Fibroblast of skin of right quadriceps (primary cell): ENCODE measurements at regions not wholly inside any gene's neighbourhood (a gene's known extent, or its start where the extent isn't known, plus 50 kb on each side); places are given as distances from the start of the nearest gene placed in this dataset.
"Not testable (repeated sequence)": the region's sequence is repeated elsewhere in the genome, so short reads cannot be mapped to it uniquely, and the experiment has no call there.

Experiments used
- DNase-seq: peaks from one replicate; pipeline ENCODE4 v3.0.0-alpha.2; 2013

DNA sequence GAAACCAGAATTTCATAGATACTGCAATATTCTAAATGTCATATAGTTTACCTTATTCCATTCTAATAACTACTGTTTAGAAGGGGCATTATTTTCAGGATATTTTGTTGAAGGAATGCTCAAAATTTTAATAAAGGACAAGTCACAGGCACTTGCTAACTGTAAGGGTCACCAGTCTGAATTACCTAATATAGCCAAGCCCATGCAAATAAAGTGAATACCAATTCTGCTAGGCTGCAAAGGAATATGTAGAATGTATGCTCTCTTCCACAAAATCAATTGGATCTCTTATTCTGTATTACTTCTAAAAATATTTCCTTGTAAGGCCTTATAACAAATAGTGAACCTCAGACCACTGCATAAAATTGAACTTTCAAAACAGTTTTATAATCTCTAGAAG is 52.3 kb upstream of the FAT4 start:
- no peak for DNase-seq

DNA sequence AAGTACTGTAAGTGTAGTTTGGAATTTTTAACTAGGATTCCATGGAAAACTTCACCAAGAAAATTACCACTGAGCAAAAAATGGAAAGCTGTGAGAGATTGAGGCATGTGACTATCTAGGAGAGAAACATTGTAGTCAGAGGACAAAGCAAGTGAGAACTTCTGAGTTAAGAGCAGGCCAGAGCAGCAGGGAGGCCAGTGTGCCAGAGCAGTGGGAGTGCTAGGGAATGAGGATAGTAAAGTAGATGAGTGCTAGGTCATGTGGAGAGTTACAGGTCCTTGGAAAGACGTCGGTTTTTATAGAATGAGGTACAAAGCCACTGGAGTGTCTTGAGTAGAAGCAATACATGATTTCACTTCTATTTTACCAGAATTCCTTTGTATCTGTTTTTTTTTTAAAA is 52.7 kb upstream of the FAT4 start:
- no peak for DNase-seq

- DNase-seq, result peak; percentile 50
Observed at GRCh38 chr4:125254106-125254505, 60.6 kb upstream of the FAT4 start.

GRCh38 chr4:125244848-125245450 is 69.8 kb upstream of the FAT4 start:
- DNase-seq, result peak; percentile 28

- DNase-seq, result peak; percentile 7
Observed at GRCh38 chr4:125243789-125244397, 70.9 kb upstream of the FAT4 start.

DNA sequence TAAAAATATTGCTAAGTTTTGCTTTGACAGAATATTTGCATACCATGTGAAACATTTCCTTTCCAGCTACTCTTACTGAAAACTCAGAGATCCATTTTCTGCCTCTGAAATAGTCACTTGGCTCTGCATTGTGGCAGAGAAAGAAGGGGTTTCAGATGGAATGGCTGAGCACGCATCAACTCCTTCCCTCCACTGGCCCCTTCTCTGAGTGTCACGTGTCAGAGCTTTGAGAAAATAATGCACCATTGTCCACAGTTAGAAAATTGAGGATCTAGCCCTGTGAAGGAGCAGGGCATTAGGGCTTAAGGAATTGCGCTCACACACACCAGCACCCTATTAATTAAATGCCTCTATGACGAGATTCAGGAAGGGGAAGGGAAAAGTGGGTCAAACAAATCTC is 78.8 kb upstream of the FAT4 start:
- DNase-seq, result no peak

- DNase-seq, result no peak
Observed at GRCh38 chr4:125231661-125232060, 83.1 kb upstream of the FAT4 start.

DNA sequence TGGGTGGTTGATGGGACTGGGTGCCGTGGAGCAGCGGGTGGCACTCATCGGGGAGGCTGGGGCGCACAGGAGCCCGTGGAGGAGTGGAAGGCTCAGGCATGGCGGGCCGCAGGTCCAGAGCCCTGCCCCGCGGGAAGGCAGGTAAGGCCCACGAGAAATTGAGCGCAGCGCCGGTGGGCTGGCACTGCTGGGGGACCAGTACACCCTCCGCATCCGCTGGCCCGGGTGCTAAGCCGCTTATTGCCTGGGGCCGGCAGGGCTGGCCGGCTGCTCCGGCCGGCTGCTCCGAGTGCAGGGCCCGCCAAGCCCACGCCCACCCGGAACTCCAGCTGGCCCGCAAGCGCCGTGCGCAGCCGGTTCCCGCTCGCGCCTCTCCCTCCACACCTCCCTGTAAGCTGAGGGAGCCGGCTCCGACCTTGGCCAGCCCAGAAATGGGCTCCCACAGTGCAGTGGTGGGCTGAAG is 85.1 kb upstream of the FAT4 start:
- no peak for DNase-seq

- no peak for DNase-seq
Observed at GRCh38 chr4:125225806-125226205, 88.9 kb upstream of the FAT4 start.

GRCh38 chr4:125200556-125200955 is 114.2 kb upstream of the FAT4 start:
- DNase-seq, result no peak

- peak; percentile 46 for DNase-seq
Observed at GRCh38 chr4:125198916-125199315, 115.8 kb upstream of the FAT4 start.

- DNase-seq, result not testable (repeated sequence)
Observed at GRCh38 chr4:125191874-125192459, 122.8 kb upstream of the FAT4 start.

- peak; percentile 85 for DNase-seq
Observed at GRCh38 chr4:125191232-125191631, 123.5 kb upstream of the FAT4 start.

GRCh38 chr4:125187226-125188176 is 127.3 kb upstream of the FAT4 start:
- peak; percentile 79 for DNase-seq

GRCh38 chr4:125184116-125184515 is 130.6 kb upstream of the FAT4 start:
- peak; percentile 8 for DNase-seq

DNA sequence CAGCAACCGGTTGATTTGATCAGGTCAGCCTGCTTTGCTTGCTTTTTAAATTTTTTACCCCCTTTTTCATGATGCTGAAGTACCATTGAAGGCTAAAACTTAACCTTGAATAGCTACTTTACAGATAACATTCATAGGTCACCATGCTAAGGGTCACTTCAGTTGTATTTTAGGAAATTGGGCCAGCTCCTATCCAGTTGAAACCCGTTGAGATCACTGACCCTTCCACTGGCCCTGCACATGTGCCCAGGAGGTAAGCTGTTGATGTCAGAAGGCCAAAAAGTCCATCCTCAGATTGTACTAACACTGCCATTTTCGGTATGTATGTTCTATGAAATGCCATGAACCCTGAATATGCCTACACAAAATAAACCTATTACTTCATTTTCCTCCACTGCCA is 133.0 kb upstream of the FAT4 start:
- no peak for DNase-seq

DNA sequence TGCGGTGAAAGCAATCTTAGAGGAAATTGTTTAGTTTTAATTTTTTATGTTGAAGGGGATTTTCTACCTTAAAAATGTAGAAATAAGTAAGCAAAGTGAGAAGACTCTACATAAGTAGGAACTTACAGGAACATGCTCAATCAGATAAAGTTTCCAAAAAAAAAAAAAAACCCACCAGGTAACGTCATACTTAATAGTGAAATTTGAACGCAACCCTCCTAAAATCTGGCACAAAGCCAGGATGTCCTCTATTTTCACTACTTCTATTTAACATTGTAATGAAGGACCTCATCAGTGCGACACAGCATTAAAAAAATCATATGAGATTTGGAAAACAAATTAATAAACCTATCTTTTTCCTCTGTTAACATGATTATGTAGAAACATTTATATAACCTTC is 135.0 kb upstream of the FAT4 start:
- no peak for DNase-seq

GRCh38 chr4:125169192-125169591 is 145.6 kb upstream of the FAT4 start:
- DNase-seq, result no peak

- DNase-seq, result peak; percentile 54
Observed at GRCh38 chr4:125168531-125168930, 146.2 kb upstream of the FAT4 start.

- DNase-seq, result not testable (repeated sequence)
Observed at GRCh38 chr4:125166012-125166411, 148.7 kb upstream of the FAT4 start.

DNA sequence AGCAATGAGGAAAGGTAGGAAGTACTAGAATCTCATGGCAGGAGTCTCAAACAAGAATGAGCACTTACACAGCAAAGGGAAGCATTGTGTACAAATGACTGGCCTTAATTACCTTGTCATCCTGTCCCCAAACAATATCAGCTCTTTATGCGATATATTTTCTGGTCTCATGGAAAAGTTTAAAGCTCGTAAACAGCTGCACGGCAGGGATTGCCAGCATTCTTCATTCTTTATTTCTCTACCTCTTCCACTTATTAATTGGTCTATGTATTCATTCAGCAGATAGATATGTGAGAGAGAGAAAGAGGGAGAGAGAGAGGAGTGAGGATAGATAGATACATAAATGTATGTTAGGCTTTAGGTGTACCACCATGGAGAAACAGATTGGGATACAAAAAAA is 155.8 kb upstream of the FAT4 start:
- no peak for DNase-seq

- DNase-seq, result no peak
Observed at GRCh38 chr4:125155251-125155650, 159.5 kb upstream of the FAT4 start.

DNA sequence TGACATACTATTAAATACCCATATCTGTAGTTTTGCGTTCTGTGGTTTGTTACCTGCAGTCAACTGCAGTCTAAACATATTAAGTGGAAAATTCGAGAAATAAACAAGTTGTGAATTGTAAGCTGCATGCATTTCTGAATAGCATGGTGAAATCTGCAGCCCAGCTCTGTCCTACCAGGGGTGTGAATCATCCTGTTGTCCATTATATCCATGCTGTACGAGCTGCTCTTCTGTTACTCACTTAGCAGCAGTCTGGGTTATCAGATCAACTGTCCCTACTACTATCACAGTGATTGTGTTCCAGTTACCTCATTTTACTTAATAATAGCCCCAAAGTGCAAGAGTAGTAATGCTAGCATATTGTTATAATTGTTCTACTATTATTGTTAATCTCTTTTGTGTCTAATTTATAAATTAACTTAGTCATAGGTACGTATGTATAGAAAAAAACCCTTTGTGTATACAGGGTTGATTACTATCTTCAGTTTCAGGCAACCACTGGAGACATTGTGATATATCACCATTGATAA is 173.7 kb upstream of the FAT4 start:
- DNase-seq, result peak; percentile 6
